ENCODE measurements at regions not wholly inside any gene's neighbourhood (a gene's known extent, or its start where the extent isn't known, plus 50 kb on each side); places are given as distances from the start of the nearest gene placed in this dataset.

- TF ChIP-seq CTCF (IDR thresholded peaks at IDR 0.05) (no peak), EP300 (IDR thresholded peaks at IDR 0.05) (no peak), POLR2A (IDR thresholded peaks at IDR 0.05) (no peak)
These were observed 817.3 kb downstream of the TRIML1 start for GRCh38 chr4:188956566-188956965.

All from gastroesophageal sphincter (tissue), 3 donors.